NCI-H2227 (cell line): ENCODE measurements at regions not wholly inside any gene's neighbourhood (a gene's known extent, or its start where the extent isn't known, plus 50 kb on each side); places are given as distances from the start of the nearest gene placed in this dataset.

ENCODE experiments used
- DNase-seq: peaks from one replicate; lab custom pipeline; 2025; ENCODE audit not compliant: unreplicated experiment; lab: John Stamatoyannopoulos, UW

DNA sequence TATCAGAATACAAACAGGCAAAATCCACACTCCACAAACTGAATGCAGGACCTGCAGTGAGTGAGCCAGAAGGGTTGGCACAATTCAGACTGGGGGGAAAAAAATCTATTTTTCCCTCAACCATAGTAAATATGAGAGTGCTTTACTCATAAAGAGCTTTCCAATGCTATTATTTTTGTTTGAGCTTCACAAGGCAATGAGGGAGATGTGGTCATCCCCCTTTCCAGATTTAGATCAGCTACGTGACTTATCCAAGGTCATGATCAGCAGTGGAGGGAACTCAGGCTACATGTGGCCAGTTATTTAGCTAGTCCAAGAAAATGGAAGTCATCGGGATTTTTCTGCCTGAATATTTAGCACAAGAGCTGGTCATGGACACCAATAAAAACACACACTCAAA lies 120.4 kb upstream of the KLF7 start:
- DNase-seq, result no peak

DNA sequence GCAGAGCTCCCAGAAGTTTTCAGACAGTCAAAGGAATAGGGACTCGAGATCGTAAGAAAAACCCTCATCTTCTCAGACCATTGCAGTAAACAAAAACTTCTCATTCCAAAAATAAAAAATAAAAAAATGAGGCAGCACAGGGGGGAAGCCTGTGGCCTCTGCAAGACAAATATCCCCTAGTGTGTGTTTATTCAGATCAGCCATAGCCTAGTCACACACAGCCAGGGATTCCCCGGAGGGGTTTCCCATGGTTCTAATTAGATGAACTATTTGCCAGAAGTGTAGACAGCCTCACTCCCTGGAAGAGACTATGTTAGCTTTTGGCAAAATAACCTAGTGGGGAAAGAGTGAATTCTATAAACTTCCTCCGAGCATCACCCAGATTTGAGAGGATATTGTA lies 122.9 kb upstream of the KLF7 start:
- no peak for DNase-seq

GRCh38 chr2:207289295-207290018 lies 123.7 kb upstream of the KLF7 start:
- DNase-seq, result peak; percentile 12

DNA sequence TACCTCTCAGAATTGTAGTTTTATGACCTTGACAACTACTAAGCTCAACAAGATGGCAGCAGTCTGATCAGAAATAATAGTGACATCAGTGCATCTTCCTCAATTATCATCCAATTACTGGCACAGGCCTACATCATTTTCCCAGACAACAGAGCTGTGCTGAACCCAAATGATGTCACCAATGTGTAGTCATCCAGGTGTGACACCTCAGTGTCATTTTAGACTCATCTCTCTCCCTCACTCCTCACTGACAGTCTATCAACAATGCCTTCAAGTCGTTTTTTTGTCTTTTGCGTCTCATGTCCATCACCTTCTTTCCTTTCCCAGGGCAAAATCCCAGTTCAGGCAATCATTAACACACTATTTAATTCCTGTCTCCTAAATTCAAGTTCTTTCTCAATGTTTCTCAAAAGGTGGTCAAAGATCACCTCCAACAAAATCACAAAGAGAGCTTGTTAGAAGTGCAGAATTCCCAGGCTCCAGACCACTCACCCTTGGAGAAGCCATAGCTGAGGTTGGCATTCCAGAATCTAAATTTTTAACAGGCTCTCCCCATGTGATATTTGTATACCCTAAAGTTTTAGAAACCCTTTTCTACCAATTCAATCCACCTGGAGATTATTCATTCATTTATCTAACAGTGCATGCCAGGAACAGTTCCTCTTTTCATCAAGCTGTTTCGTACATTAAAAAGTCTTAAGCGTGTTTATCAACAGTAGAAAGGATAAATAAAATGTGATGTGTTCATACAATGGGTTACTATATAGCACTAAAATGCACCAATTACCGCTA lies 125.3 kb upstream of the KLF7 start:
- no peak for DNase-seq

- DNase-seq, result no peak
Measured at GRCh38 chr2:207291625-207292252, 126.0 kb upstream of the KLF7 start.

DNA sequence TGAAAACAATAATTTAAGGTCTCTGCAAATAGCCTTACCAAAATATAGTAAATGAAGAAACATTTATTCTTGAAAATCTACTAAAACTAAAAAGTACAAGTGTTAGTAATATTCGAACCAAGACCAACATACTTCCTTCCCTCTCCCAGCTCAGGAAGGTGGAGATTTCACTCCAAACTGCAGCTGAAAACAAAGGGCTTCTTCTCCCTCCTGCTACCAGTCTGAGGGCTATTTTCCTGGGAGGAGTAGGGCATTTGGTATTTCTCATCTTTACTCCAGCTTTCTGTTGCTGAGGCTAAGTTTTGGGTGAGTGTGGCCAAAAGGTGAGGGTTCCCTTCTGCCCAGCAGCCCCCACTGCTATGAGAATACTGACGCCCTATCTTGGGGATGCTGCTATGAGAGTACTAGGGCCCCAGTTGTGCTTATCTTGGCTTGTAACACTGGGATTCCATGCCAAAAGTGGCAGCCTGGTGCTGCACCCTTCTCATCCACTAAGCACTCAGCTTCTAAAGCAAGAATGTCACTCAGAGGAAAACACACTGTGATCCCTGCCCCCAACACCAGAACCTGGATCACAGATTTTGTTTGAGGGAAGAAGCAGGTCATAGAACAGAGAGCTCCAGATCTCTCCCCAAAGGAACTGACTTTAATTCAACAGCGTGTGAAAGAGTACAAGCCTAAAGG lies 130.7 kb upstream of the KLF7 start:
- DNase-seq, result no peak

GRCh38 chr2:207300817-207301216 lies 135.1 kb upstream of the KLF7 start:
- DNase-seq, result no peak

DNA sequence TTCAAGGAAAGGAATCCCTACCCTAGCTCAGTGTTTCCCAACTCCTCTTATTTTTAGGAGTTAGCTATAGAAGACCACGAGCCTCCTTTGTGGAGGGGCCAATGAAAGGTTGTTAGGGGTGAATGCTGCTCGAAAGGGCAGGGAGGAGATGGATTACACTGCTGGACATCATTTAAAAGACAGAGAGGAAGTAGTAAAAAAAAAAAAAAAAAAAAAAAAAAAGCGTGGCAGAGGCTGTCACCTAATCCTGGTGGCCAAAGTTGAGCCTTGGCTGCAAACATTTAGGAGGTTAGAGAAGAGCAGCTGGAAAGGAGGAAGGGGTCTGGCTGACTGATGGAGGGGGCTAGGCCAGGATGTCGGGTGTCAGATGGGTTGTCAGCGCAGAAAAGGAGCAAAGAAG lies 139.0 kb upstream of the KLF7 start:
- DNase-seq, result no peak

- DNase-seq, result no peak
Measured at GRCh38 chr2:207308519-207309224, 142.9 kb upstream of the KLF7 start.

- peak; percentile 73 for DNase-seq
Measured at GRCh38 chr2:207311316-207312005, 145.7 kb upstream of the KLF7 start.

DNA sequence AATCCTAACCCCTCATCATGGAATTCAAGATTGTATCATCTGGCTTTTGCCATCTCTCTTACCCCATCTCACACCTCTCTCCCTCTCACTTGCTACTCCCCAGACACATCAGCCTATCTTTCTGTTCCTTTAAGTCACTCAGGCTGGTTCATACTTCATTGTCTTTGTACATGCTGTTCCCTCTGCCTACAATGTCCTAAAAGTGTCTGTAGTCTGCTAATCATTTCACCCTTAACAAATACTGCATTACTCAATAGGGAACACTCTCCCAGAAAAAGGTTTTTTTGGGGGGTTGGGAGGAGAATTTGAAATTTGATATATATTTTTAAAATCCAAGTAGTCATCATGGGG lies 146.2 kb upstream of the KLF7 start:
- no peak for DNase-seq

DNA sequence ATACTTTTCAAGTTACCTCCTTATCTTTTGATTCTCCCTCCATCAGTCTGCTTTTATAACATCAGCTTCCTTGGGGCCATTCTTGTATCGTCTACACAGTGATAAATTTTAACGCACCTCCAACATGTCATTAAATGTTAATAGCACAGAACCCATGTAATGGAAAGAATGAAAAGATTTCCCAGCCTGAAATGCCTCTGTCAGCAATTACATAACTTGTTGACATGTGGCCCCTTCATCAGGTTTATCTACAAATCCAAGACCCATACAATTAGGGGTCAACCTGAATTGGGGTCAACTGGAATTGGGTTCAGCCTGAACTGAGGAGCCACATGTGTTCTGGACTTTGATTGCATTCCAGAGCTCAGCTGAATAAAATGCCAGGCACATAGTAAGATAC lies 148.2 kb upstream of the KLF7 start:
- DNase-seq, result peak; percentile 89

DNA sequence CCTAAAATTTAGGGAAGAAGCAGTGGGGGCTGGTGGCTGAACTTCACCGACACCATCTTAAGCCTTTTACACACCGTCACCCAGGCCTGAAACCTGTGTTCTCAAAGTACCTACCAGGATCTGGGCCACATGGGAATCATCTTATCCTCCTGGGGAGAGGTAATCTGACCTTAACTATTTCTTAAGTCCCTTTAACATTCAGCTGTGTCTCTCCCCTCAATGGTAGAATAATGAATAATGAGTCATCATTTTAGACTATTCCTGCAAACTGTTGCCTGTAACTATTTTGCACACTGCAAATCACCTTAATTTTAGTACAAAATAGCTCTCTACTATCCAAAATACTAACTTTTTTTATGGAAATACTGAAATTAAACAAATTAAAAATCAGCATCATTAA lies 149.4 kb upstream of the KLF7 start:
- DNase-seq, result no peak

- DNase-seq, result no peak
Measured at GRCh38 chr2:207316484-207316883, 150.7 kb upstream of the KLF7 start.

- no peak for DNase-seq
Measured at GRCh38 chr2:207316906-207317305, 151.2 kb upstream of the KLF7 start.

DNA sequence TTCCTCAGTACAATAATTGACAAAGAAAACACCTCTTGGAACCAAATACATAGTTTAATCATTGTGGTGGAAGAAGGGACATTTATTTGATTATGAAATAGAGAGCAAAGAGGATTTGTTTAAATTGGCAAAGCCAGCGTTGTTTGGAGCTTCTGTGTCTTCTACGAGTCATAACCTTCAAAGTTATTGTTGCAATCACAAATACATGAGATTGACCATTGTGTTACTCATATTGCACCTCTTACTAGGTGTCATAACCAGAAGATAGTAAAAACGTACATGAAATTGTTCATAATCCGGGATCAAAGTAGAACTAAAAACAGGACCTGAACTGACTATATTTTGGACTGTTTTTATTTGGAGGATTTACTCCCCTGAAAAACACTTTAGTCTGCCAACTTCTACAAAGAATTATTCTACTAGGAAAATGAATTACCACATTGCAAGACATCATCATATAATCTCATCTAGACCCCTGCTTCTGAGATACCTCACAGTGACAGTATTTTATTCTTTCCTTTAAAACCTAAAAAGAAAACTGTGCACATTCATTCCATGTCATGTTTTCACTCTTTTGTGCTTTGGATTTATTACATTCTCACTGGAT lies 151.7 kb upstream of the KLF7 start:
- DNase-seq, result no peak

- no peak for DNase-seq
Measured at GRCh38 chr2:207318181-207318628, 152.5 kb upstream of the KLF7 start.

DNA sequence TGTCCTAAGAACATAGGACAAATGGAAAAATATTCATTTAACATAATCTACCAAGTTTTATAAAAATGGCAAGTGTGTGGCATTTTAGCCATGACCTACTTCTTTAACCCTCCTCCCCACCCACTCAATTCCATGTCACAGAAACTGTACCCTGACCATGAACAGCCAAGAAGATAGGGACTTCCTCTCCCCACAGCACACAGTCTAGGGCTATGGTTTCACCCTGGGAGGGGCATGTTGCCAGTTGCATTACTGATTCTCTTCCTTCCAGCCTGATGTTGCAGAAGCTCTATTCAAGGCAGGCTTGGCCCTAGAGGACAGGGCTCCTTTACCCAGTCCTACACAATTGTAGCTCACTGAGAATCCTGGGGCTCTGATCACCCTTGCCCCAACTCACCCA lies 153.6 kb upstream of the KLF7 start:
- no peak for DNase-seq

- no peak for DNase-seq
Measured at GRCh38 chr2:207320381-207321159, 154.8 kb upstream of the KLF7 start.
